Peyer's patch (tissue), 4 donors: ENCODE measurements at regions not wholly inside any gene's neighbourhood (a gene's known extent, or its start where the extent isn't known, plus 50 kb on each side); places are given as distances from the start of the nearest gene placed in this dataset.

Experiments used
- POLR2A ChIP-seq, 2 donors: fragments of 450-650 bp; IDR thresholded peaks; one replicate each; pipeline ENCODE4 v1.5.1; 2017; ENCODE audit warnings: antibody characterized with exemption in 2 of 2, mild to moderate bottlenecking in 2 of 2, moderate library complexity in 2 of 2
- TF ChIP-seq, protein P1 (sequence below), 6 experiments: fragments of 450-650 bp in 4 of 6; fragments of 200-600 bp in 2 of 6; sonication (generic) in 1 of 6; IDR thresholded peaks; one replicate each; pipeline ENCODE4 v1.5.1; 2017 to 2019; ENCODE audit warnings: antibody characterized with exemption in 6 of 6, mild to moderate bottlenecking in 3 of 6, moderate library complexity in 1 of 6

DNA sequence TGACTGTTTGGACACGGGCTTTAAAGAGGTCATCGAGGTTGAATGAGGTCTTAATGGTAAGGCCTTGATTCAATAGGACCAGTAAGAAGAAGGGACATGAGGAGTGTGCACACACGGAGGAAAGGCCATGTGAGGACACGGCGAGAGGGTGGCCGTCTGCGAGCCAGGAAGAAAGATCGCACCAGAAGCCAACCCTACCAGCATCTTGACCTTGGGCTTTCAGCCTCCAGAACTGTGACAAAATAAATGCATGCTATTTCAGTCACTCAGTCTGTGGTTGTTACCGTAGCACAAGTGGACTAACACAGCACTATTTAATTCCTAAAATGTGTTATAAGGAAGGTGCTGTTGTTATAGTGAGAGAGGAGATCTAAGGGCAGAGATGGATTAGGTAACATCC lies 468.6 kb upstream of the FAT1 start:
- TF ChIP-seq, protein P1, sequence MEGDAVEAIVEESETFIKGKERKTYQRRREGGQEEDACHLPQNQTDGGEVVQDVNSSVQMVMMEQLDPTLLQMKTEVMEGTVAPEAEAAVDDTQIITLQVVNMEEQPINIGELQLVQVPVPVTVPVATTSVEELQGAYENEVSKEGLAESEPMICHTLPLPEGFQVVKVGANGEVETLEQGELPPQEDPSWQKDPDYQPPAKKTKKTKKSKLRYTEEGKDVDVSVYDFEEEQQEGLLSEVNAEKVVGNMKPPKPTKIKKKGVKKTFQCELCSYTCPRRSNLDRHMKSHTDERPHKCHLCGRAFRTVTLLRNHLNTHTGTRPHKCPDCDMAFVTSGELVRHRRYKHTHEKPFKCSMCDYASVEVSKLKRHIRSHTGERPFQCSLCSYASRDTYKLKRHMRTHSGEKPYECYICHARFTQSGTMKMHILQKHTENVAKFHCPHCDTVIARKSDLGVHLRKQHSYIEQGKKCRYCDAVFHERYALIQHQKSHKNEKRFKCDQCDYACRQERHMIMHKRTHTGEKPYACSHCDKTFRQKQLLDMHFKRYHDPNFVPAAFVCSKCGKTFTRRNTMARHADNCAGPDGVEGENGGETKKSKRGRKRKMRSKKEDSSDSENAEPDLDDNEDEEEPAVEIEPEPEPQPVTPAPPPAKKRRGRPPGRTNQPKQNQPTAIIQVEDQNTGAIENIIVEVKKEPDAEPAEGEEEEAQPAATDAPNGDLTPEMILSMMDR (IDR thresholded peaks at IDR 0.05), result no peak
- no peak for TF ChIP-seq POLR2A (IDR thresholded peaks at IDR 0.05)
